GM23338 (cell line): ENCODE measurements at regions not wholly inside any gene's neighbourhood (a gene's known extent, or its start where the extent isn't known, plus 50 kb on each side); places are given as distances from the start of the nearest gene placed in this dataset.

Experiments used
- ATAC-seq: fragments of 200-7000 bp; cut with Tn5 transposase; 3 replicates; pipeline ENCODE4 v1.9.1; 2020
- DNase-seq: peaks from one replicate; pipeline ENCODE4 v3.0.0-alpha.2; 2015; ENCODE audit warnings: low spot score
- H2AFZ ChIP-seq: fragments of 200-600 bp; sonication (generic); 2 replicates; pipeline ENCODE4 v1.8.0; 2016; ENCODE audit warnings: antibody characterized with exemption, mild to moderate bottlenecking, moderate library complexity
- H3F3A ChIP-seq: fragments of 200-600 bp; sonication (generic); replicated peaks from 2 replicates; pipeline ENCODE4 v1.8.0; 2017; ENCODE audit warnings: antibody characterized with exemption, mixed run types, low read depth
- H3K27ac ChIP-seq: fragments of 200-600 bp; sonication (generic); 2 replicates; pipeline ENCODE4 v1.6.1; 2016; ENCODE audit warnings: low read depth
- H3K27me3 ChIP-seq: fragments of 200-600 bp; sonication (generic); 2 replicates; pipeline ENCODE4 v1.8.0; 2016; ENCODE audit warnings: mild to moderate bottlenecking, mixed run types, moderate library complexity; ENCODE audit not compliant: insufficient read depth
- H3K36me3 ChIP-seq: fragments of 200-600 bp; sonication (generic); 2 replicates; pipeline ENCODE4 v1.8.0; 2016; ENCODE audit warnings: mild to moderate bottlenecking; ENCODE audit not compliant: insufficient read depth
- H3K4me1 ChIP-seq: fragments of 200-600 bp; sonication (generic); 2 replicates; pipeline ENCODE4 v1.8.0; 2016; ENCODE audit warnings: mild to moderate bottlenecking, moderate library complexity; ENCODE audit not compliant: insufficient read depth
- H3K4me2 ChIP-seq: fragments of 200-600 bp; sonication (generic); 2 replicates; pipeline ENCODE4 v1.7.1; 2017; ENCODE audit warnings: mixed run types
- H3K4me3 ChIP-seq: fragments of 200-600 bp; sonication (generic); 2 replicates; pipeline ENCODE4 v1.6.1; 2016; ENCODE audit warnings: mixed run types
- H3K79me2 ChIP-seq: fragments of 200-600 bp; sonication (generic); replicated peaks from 2 replicates; pipeline ENCODE4 v1.8.0; 2017; ENCODE audit warnings: mild to moderate bottlenecking; ENCODE audit not compliant: insufficient read depth
- H3K9me2 ChIP-seq: fragments of 200-600 bp; sonication (generic); 2 replicates; pipeline ENCODE4 v1.8.0; 2017; ENCODE audit not compliant: insufficient read depth
- H4K20me1 ChIP-seq: fragments of 200-600 bp; sonication (generic); replicated peaks from 2 replicates; pipeline ENCODE4 v1.8.0; 2017; ENCODE audit warnings: mild to moderate bottlenecking; ENCODE audit not compliant: insufficient read depth
- H3K27ac Mint-ChIP-seq: 2 replicates; pipeline ENCODE4 v1.8.0; 2020; ENCODE audit warnings: inconsistent platforms, mild to moderate bottlenecking, moderate library complexity, mixed read lengths
- H3K27me3 Mint-ChIP-seq: 3 replicates; pipeline ENCODE4 v1.8.0; 2022; ENCODE audit warnings: low read depth, mild to moderate bottlenecking, moderate library complexity, mixed read lengths, inconsistent platforms; ENCODE audit not compliant: insufficient read depth, poor library complexity
- H3K36me3 Mint-ChIP-seq: 3 replicates; pipeline ENCODE4 v1.8.0; 2021; ENCODE audit warnings: low read depth, mild to moderate bottlenecking, inconsistent platforms, moderate library complexity, mixed read lengths
- H3K4me1 Mint-ChIP-seq: 3 replicates; pipeline ENCODE4 v1.8.0; 2020; ENCODE audit warnings: mild to moderate bottlenecking, inconsistent platforms, mixed read lengths
- H3K4me3 Mint-ChIP-seq: 3 replicates; pipeline ENCODE4 v1.8.0; 2021; ENCODE audit warnings: moderate library complexity, mild to moderate bottlenecking, inconsistent platforms, mixed read lengths
- H3K9me3 Mint-ChIP-seq: 3 replicates; pipeline ENCODE4 v1.8.0; 2020; ENCODE audit warnings: moderate library complexity, mild to moderate bottlenecking, inconsistent platforms, mixed read lengths
- CREB1 ChIP-seq: fragments of 250-450 bp; sonication (Bioruptor Pico); IDR thresholded peaks from 2 replicates; pipeline ENCODE4 v1.5.0; 2020; ENCODE audit warnings: low read depth, mild to moderate bottlenecking, moderate library complexity
- EZH2 ChIP-seq: fragments of 200-600 bp; sonication (generic); IDR thresholded peaks from one replicate; pipeline ENCODE4 v1.8.0; 2017; ENCODE audit warnings: antibody characterized with exemption, mild to moderate bottlenecking, low read depth; ENCODE audit not compliant: unreplicated experiment
- EZH2phosphoT487 ChIP-seq: fragments of 200-600 bp; sonication (generic); IDR thresholded peaks from one replicate; pipeline ENCODE4 v1.8.1; 2018; ENCODE audit warnings: antibody characterized with exemption; ENCODE audit not compliant: unreplicated experiment
- JUNB ChIP-seq: IDR thresholded peaks from one replicate; pipeline ENCODE4 v1.6.1; 2016; ENCODE audit warnings: antibody characterized with exemption; ENCODE audit not compliant: unreplicated experiment
- NANOG ChIP-seq: IDR thresholded peaks from 2 replicates; pipeline ENCODE4 v1.6.1; 2016; ENCODE audit warnings: antibody characterized with exemption, borderline replicate concordance
- POLR2AphosphoS5 ChIP-seq: IDR thresholded peaks from 2 replicates; pipeline ENCODE4 v1.6.1; 2016; ENCODE audit warnings: antibody characterized with exemption, low read depth
- STAT1 ChIP-seq: IDR thresholded peaks from one replicate; pipeline ENCODE4 v1.6.1; 2016; ENCODE audit warnings: antibody characterized with exemption; ENCODE audit not compliant: unreplicated experiment
- ZNF114 ChIP-seq: fragments of 250-450 bp; sonication (Bioruptor Pico); IDR thresholded peaks from 2 replicates; pipeline ENCODE4 v1.5.0; 2020; ENCODE audit warnings: mild to moderate bottlenecking, moderate library complexity
- ZNF331 ChIP-seq: fragments of 250-450 bp; sonication (Bioruptor Pico); IDR thresholded peaks from 2 replicates; pipeline ENCODE4 v1.5.0; 2020; ENCODE audit warnings: low read depth, mild to moderate bottlenecking, moderate library complexity
- TF ChIP-seq, protein P1 (sequence below), 2 experiments: fragments of 200-600 bp in 1 of 2; sonication (generic) in 1 of 2; conservative IDR thresholded peaks; 2 replicates each; pipeline versions ENCODE4 v1.5.1 to v1.6.1; 2016 to 2017; ENCODE audit warnings: antibody characterized with exemption in 2 of 2, low read depth in 2 of 2, mild to moderate bottlenecking in 2 of 2, moderate library complexity in 1 of 2
- TF ChIP-seq, protein P2 (sequence below): IDR thresholded peaks from 2 replicates; pipeline ENCODE4 v1.6.1; 2016; ENCODE audit warnings: antibody characterized with exemption
- TF ChIP-seq, protein P3 (sequence below): IDR thresholded peaks from one replicate; pipeline ENCODE4 v1.6.1; 2018; ENCODE audit warnings: antibody characterized with exemption; ENCODE audit not compliant: unreplicated experiment
- TF ChIP-seq, protein P4 (sequence below): fragments of 250-450 bp; sonication (Bioruptor Pico); IDR thresholded peaks from 2 replicates; pipeline ENCODE4 v1.5.0; 2020; ENCODE audit warnings: mild to moderate bottlenecking, moderate library complexity

DNA sequence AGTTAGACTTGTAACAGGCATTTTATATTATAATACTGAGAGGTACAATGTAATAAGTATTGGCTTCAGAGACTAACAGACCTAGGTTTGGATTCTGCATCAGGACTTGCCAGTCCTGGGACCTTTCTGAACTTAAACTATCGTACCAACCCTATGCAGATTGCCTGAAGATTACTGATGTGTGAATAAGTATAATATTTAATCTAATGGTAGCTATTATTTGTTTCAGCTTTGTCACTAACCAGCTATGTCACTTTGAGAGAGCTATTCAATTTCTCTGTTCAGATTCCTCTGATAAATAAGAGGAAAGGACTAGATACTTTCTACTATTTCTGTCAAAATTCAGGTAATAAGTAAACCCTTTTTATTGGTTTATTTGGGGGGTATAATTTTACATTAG lies 184.4 kb upstream of the NECTIN3 start:
- H3K36me3 Mint-ChIP-seq, result peaks cover 8% of the 10 kb centered on the region; the same call in 2 of the 3 replicates
- H3K9me3 Mint-ChIP-seq, result peaks cover 9% of the 10 kb centered on the region; the same call in 2 of the 3 replicates
- no peak overlapping the region for H3K4me3 Mint-ChIP-seq
- H3K4me1 ChIP-seq, result no peaks in the 10 kb centered on the region; the same call in 1 of the 2 replicates
- TF ChIP-seq STAT1 (no peak), CREB1 (CRISPR knock-in tag) (no peak), ZNF114 (CRISPR knock-in tag) (no peak), EZH2phosphoT487 (no peak), JUNB (no peak), EZH2 (no peak), NANOG (no peak), ZNF331 (CRISPR knock-in tag) (no peak), POLR2AphosphoS5 (no peak)
- TF ChIP-seq, protein P1, sequence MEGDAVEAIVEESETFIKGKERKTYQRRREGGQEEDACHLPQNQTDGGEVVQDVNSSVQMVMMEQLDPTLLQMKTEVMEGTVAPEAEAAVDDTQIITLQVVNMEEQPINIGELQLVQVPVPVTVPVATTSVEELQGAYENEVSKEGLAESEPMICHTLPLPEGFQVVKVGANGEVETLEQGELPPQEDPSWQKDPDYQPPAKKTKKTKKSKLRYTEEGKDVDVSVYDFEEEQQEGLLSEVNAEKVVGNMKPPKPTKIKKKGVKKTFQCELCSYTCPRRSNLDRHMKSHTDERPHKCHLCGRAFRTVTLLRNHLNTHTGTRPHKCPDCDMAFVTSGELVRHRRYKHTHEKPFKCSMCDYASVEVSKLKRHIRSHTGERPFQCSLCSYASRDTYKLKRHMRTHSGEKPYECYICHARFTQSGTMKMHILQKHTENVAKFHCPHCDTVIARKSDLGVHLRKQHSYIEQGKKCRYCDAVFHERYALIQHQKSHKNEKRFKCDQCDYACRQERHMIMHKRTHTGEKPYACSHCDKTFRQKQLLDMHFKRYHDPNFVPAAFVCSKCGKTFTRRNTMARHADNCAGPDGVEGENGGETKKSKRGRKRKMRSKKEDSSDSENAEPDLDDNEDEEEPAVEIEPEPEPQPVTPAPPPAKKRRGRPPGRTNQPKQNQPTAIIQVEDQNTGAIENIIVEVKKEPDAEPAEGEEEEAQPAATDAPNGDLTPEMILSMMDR (conservative IDR thresholded peaks at IDR 0.05; ENCODE audit: low read depth in 2 of 2), result no peak
- TF ChIP-seq, protein P2, sequence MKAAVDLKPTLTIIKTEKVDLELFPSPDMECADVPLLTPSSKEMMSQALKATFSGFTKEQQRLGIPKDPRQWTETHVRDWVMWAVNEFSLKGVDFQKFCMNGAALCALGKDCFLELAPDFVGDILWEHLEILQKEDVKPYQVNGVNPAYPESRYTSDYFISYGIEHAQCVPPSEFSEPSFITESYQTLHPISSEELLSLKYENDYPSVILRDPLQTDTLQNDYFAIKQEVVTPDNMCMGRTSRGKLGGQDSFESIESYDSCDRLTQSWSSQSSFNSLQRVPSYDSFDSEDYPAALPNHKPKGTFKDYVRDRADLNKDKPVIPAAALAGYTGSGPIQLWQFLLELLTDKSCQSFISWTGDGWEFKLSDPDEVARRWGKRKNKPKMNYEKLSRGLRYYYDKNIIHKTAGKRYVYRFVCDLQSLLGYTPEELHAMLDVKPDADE, result no peak
- TF ChIP-seq, protein P3, sequence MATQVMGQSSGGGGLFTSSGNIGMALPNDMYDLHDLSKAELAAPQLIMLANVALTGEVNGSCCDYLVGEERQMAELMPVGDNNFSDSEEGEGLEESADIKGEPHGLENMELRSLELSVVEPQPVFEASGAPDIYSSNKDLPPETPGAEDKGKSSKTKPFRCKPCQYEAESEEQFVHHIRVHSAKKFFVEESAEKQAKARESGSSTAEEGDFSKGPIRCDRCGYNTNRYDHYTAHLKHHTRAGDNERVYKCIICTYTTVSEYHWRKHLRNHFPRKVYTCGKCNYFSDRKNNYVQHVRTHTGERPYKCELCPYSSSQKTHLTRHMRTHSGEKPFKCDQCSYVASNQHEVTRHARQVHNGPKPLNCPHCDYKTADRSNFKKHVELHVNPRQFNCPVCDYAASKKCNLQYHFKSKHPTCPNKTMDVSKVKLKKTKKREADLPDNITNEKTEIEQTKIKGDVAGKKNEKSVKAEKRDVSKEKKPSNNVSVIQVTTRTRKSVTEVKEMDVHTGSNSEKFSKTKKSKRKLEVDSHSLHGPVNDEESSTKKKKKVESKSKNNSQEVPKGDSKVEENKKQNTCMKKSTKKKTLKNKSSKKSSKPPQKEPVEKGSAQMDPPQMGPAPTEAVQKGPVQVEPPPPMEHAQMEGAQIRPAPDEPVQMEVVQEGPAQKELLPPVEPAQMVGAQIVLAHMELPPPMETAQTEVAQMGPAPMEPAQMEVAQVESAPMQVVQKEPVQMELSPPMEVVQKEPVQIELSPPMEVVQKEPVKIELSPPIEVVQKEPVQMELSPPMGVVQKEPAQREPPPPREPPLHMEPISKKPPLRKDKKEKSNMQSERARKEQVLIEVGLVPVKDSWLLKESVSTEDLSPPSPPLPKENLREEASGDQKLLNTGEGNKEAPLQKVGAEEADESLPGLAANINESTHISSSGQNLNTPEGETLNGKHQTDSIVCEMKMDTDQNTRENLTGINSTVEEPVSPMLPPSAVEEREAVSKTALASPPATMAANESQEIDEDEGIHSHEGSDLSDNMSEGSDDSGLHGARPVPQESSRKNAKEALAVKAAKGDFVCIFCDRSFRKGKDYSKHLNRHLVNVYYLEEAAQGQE, result no peak
- TF ChIP-seq, protein P4, sequence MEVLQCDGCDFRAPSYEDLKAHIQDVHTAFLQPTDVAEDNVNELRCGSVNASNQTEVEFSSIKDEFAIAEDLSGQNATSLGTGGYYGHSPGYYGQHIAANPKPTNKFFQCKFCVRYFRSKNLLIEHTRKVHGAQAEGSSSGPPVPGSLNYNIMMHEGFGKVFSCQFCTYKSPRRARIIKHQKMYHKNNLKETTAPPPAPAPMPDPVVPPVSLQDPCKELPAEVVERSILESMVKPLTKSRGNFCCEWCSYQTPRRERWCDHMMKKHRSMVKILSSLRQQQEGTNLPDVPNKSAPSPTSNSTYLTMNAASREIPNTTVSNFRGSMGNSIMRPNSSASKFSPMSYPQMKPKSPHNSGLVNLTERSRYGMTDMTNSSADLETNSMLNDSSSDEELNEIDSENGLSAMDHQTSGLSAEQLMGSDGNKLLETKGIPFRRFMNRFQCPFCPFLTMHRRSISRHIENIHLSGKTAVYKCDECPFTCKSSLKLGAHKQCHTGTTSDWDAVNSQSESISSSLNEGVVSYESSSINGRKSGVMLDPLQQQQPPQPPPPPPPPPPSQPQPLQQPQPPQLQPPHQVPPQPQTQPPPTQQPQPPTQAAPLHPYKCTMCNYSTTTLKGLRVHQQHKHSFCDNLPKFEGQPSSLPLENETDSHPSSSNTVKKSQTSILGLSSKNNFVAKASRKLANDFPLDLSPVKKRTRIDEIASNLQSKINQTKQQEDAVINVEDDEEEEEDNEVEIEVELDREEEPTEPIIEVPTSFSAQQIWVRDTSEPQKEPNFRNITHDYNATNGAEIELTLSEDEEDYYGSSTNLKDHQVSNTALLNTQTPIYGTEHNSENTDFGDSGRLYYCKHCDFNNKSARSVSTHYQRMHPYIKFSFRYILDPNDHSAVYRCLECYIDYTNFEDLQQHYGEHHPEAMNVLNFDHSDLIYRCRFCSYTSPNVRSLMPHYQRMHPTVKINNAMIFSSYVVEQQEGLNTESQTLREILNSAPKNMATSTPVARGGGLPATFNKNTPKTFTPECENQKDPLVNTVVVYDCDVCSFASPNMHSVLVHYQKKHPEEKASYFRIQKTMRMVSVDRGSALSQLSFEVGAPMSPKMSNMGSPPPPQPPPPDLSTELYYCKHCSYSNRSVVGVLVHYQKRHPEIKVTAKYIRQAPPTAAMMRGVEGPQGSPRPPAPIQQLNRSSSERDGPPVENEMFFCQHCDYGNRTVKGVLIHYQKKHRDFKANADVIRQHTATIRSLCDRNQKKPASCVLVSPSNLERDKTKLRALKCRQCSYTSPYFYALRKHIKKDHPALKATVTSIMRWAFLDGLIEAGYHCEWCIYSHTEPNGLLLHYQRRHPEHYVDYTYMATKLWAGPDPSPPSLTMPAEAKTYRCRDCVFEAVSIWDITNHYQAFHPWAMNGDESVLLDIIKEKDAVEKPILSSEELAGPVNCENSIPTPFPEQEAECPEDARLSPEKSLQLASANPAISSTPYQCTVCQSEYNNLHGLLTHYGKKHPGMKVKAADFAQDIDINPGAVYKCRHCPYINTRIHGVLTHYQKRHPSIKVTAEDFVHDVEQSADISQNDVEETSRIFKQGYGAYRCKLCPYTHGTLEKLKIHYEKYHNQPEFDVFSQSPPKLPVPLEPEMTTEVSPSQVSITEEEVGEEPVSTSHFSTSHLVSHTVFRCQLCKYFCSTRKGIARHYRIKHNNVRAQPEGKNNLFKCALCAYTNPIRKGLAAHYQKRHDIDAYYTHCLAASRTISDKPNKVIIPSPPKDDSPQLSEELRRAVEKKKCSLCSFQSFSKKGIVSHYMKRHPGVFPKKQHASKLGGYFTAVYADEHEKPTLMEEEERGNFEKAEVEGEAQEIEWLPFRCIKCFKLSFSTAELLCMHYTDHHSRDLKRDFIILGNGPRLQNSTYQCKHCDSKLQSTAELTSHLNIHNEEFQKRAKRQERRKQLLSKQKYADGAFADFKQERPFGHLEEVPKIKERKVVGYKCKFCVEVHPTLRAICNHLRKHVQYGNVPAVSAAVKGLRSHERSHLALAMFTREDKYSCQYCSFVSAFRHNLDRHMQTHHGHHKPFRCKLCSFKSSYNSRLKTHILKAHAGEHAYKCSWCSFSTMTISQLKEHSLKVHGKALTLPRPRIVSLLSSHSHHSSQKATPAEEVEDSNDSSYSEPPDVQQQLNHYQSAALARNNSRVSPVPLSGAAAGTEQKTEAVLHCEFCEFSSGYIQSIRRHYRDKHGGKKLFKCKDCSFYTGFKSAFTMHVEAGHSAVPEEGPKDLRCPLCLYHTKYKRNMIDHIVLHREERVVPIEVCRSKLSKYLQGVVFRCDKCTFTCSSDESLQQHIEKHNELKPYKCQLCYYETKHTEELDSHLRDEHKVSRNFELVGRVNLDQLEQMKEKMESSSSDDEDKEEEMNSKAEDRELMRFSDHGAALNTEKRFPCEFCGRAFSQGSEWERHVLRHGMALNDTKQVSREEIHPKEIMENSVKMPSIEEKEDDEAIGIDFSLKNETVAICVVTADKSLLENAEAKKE (CRISPR knock-in tag), result no peak
- no peak overlapping the region for H3K27ac Mint-ChIP-seq
- no peaks in the 10 kb centered on the region for H3K79me2 ChIP-seq
- no peak overlapping the region for H3K4me2 ChIP-seq
- H3K27me3 Mint-ChIP-seq, result peaks cover 3% of the 10 kb centered on the region
- no peaks in the 10 kb centered on the region for H4K20me1 ChIP-seq
- no peaks in the 10 kb centered on the region for H3K36me3 ChIP-seq
- H3K4me3 ChIP-seq, result no peak overlapping the region
- no peak for ATAC-seq
- no peak for DNase-seq
- peaks cover 11% of the 10 kb centered on the region; the same call in 1 of the 2 replicates for H3K9me2 ChIP-seq
- no peaks in the 10 kb centered on the region for H3K4me1 Mint-ChIP-seq
- no peak overlapping the region for H3K27ac ChIP-seq
- H2AFZ ChIP-seq, result no peak overlapping the region
- no peaks in the 10 kb centered on the region for H3F3A ChIP-seq
- no peaks in the 10 kb centered on the region for H3K27me3 ChIP-seq
